Large intestine (tissue), 3 donors: ENCODE measurements at regions not wholly inside any gene's neighbourhood (a gene's known extent, or its start where the extent isn't known, plus 50 kb on each side); places are given as distances from the start of the nearest gene placed in this dataset.
A peak's percentile ranks its signal among the peaks of the same experiment; 100 is the strongest.
"Not testable (repeated sequence)": the region's sequence is repeated elsewhere in the genome, so short reads cannot be mapped to it uniquely, and the experiment has no call there.

Experiments
- DNase-seq, 2 donors: peaks; one replicate each; pipeline versions ENCODE4 v3.0.0 to v3.0.0-alpha.2; 2013
- H3K27ac ChIP-seq: one replicate; pipeline ENCODE4 v1.5.1; 2013; ENCODE audit warnings: low read length
- H3K27me3 ChIP-seq: 2 replicates; pipeline ENCODE4 v1.6.1; 2013; ENCODE audit warnings: low read length; ENCODE audit not compliant: control insufficient read depth, insufficient read depth
- H3K36me3 ChIP-seq: 2 replicates; pipeline ENCODE4 v1.6.1; 2013; ENCODE audit warnings: low read length; ENCODE audit not compliant: control insufficient read depth, insufficient read depth
- H3K4me1 ChIP-seq: one replicate; pipeline ENCODE4 v1.6.1; 2013; ENCODE audit warnings: low read length; ENCODE audit not compliant: control insufficient read depth, insufficient read depth
- H3K4me3 ChIP-seq: one replicate; pipeline ENCODE4 v1.5.1; 2013; ENCODE audit warnings: low read length
- H3K9me3 ChIP-seq: one replicate; pipeline ENCODE4 v1.6.1; 2013; ENCODE audit warnings: mild to moderate bottlenecking, low read depth, low read length, moderate library complexity; ENCODE audit not compliant: control insufficient read depth
- WGBS: methylation state at CpG from one replicate; pipeline ENCODE4 v1.1.5; 2013; ENCODE audit warnings: low lambda C conversion rate; ENCODE audit not compliant: insufficient coverage; 5-methylcytosine and 5-hydroxymethylcytosine counted together

- Histone ChIP-seq H3K36me3 (no peaks in the 10 kb centered on the region), H3K27me3 (peaks cover 3% of the 10 kb centered on the region), H3K27ac (no peak overlapping the region), H3K4me1 (no peaks in the 10 kb centered on the region), H3K9me3 (peaks cover 18% of the 10 kb centered on the region), H3K4me3 (no peak overlapping the region)
- WGBS = no CpG with 5 or more reads among the region's 1 CpG
- DNase-seq = no peak
Measured at GRCh38 chr2:130289780-130290179, 52.9 kb upstream of the IMP4 start.

- WGBS = 100% methylated on average over 1 of the region's 56 CpGs
- H3K4me3 ChIP-seq = no peak overlapping the region
- no peak overlapping the region for H3K27ac ChIP-seq
- H3K9me3 ChIP-seq = peaks cover 26% of the 10 kb centered on the region
- no peaks in the 10 kb centered on the region for H3K27me3 ChIP-seq
- H3K4me1 ChIP-seq = no peaks in the 10 kb centered on the region
- no peaks in the 10 kb centered on the region for H3K36me3 ChIP-seq
- no peak for DNase-seq
Measured at GRCh38 chr2:130288467-130289403, 54.0 kb upstream of the IMP4 start.

- H3K27me3 ChIP-seq = no peaks in the 10 kb centered on the region
- no peak overlapping the region for H3K27ac ChIP-seq
- H3K36me3 ChIP-seq = no peaks in the 10 kb centered on the region
- H3K9me3 ChIP-seq = peaks cover 26% of the 10 kb centered on the region
- no CpG with 5 or more reads among the region's 14 CpGs for WGBS
- no peaks in the 10 kb centered on the region for H3K4me1 ChIP-seq
- no peak overlapping the region for H3K4me3 ChIP-seq
- DNase-seq = no peak
Measured at GRCh38 chr2:130287656-130288026, 55.1 kb upstream of the IMP4 start.

GRCh38 chr2:130286983-130287655 lies 55.6 kb upstream of the IMP4 start:
- peaks cover 26% of the 10 kb centered on the region for H3K9me3 ChIP-seq
- no peaks in the 10 kb centered on the region for H3K36me3 ChIP-seq
- DNase-seq = no peak
- H3K27ac ChIP-seq = no peak overlapping the region
- H3K4me1 ChIP-seq = no peaks in the 10 kb centered on the region
- WGBS = 100% methylated on average over 1 of the region's 35 CpGs
- no peaks in the 10 kb centered on the region for H3K27me3 ChIP-seq
- H3K4me3 ChIP-seq = no peak overlapping the region

- H3K36me3 ChIP-seq, H3K4me1 ChIP-seq, H3K27ac ChIP-seq: not testable (repeated sequence)
Measured at GRCh38 chr2:130283341-130283869, 59.3 kb upstream of the IMP4 start.

GRCh38 chr2:130279551-130279950 lies 63.1 kb upstream of the IMP4 start:
- H3K9me3 ChIP-seq, H3K27me3 ChIP-seq, DNase-seq, H3K36me3 ChIP-seq, H3K4me1 ChIP-seq, H3K4me3 ChIP-seq, H3K27ac ChIP-seq: not testable (repeated sequence)
- WGBS = 60% methylated on average over 1 of the region's 8 CpGs

More at GRCh38 chr2:130283341-130283869, 59.3 kb upstream of the IMP4 start:
- not testable (repeated sequence) for H3K4me3 ChIP-seq, H3K27me3 ChIP-seq
- DNase-seq = peak in 1 of 2 donors; percentile 59
- H3K9me3 ChIP-seq = peaks cover 22% of the 10 kb centered on the region
- WGBS = no CpG with 5 or more reads among the region's 7 CpGs

- H3K9me3 ChIP-seq, H3K27me3 ChIP-seq, H3K4me1 ChIP-seq, H3K36me3 ChIP-seq, H3K27ac ChIP-seq, DNase-seq, H3K4me3 ChIP-seq: not testable (repeated sequence)
- WGBS = no CpG with 5 or more reads among the region's 9 CpGs
Measured at GRCh38 chr2:130268333-130268732, 70.1 kb upstream of the TUBA3E start.

- H3K4me3 ChIP-seq, H3K27me3 ChIP-seq, DNase-seq, H3K4me1 ChIP-seq, H3K27ac ChIP-seq, H3K9me3 ChIP-seq, H3K36me3 ChIP-seq: not testable (repeated sequence)
- no CpG with 5 or more reads among the region's 4 CpGs for WGBS
Measured at GRCh38 chr2:130267572-130267971, 69.3 kb upstream of the TUBA3E start.

GRCh38 chr2:130266836-130267235 lies 68.6 kb upstream of the TUBA3E start:
- H3K4me1 ChIP-seq, H3K36me3 ChIP-seq, H3K4me3 ChIP-seq, H3K9me3 ChIP-seq, DNase-seq, H3K27ac ChIP-seq, H3K27me3 ChIP-seq: not testable (repeated sequence)
- no CpG with 5 or more reads among the region's 7 CpGs for WGBS

- H3K4me3 ChIP-seq, H3K27me3 ChIP-seq, H3K27ac ChIP-seq, H3K9me3 ChIP-seq, H3K4me1 ChIP-seq, DNase-seq, H3K36me3 ChIP-seq: not testable (repeated sequence)
- WGBS = no CpG with 5 or more reads among the region's 12 CpGs
Measured at GRCh38 chr2:130265570-130266247, 67.5 kb upstream of the TUBA3E start.
